Transverse colon (tissue), 4 donors: ENCODE measurements at regions not wholly inside any gene's neighbourhood (a gene's known extent, or its start where the extent isn't known, plus 50 kb on each side); places are given as distances from the start of the nearest gene placed in this dataset.

Experiments
- DNase-seq: peaks from one replicate; pipeline ENCODE4 v3.0.0-alpha.2; 2019
- H3K27ac ChIP-seq, 4 donors: fragments of 200-600 bp; sonication (generic); 2 replicates each; pipeline ENCODE4 v1.5.1; 2016 to 2018; ENCODE audit warnings: inconsistent platforms in 4 of 4
- H3K27me3 ChIP-seq: fragments of 200-600 bp; sonication (generic); 2 replicates; pipeline ENCODE4 v1.5.1; 2017; ENCODE audit warnings: inconsistent platforms
- H3K36me3 ChIP-seq, 4 donors: fragments of 200-600 bp; sonication (generic); 2 replicates each; pipeline ENCODE4 v1.5.1; 2017 to 2019; ENCODE audit warnings: inconsistent platforms in 4 of 4
- H3K4me1 ChIP-seq, 4 donors: fragments of 200-600 bp; sonication (generic); 2 replicates each; pipeline ENCODE4 v1.5.1; 2017 to 2020; ENCODE audit warnings: inconsistent platforms in 4 of 4
- H3K4me3 ChIP-seq, 4 donors: fragments of 200-600 bp; sonication (generic); 1 replicate in 1 of 4; 2 replicates in 3 of 4; pipeline versions ENCODE4 v1.5.1 to v1.6.1; 2017 to 2019; ENCODE audit warnings: inconsistent platforms in 4 of 4
- H3K9me3 ChIP-seq, 2 donors: fragments of 200-600 bp; sonication (generic); 2 replicates each; pipeline ENCODE4 v1.5.1; 2017 to 2019; ENCODE audit warnings: inconsistent platforms in 2 of 2
- EP300 ChIP-seq: sonication (generic); formaldehyde crosslinking; IDR thresholded peaks from one replicate; pipeline ENCODE4 v1.6.1; 2017; ENCODE audit warnings: antibody characterized with exemption, low read depth
- POLR2A ChIP-seq: fragments of 450-650 bp; IDR thresholded peaks from one replicate; pipeline ENCODE4 v1.6.1; 2016; ENCODE audit warnings: antibody characterized with exemption, mild to moderate bottlenecking, moderate library complexity
- POLR2AphosphoS5 ChIP-seq, 3 donors: sonication (generic); formaldehyde crosslinking; IDR thresholded peaks; one replicate each; pipeline ENCODE4 v1.6.1; 2016; ENCODE audit warnings: antibody characterized with exemption in 3 of 3
- WGBS, 2 donors: methylation state at CpG; one replicate each; pipeline ENCODE4 v1.1.5; 2018; ENCODE audit warnings: low coverage in 1 of 2; 5-methylcytosine and 5-hydroxymethylcytosine counted together
- in situ Hi-C, 4 donors: fragments of 200-750 bp; cut with MboI; loops; one replicate each; pipeline versions ENCODE4 v1.15.0 to v1.15.1; 2017; ENCODE audit warnings: low sequenced_read_pairs in 3 of 4, low pct_ligation_motif_present in 1 of 4, low pct_unique_long_range_greater_than_20kb in 1 of 4
- intact Hi-C: fragments of 100-400 bp; cut with DNase I; formaldehyde crosslinking; loops from one replicate; pipeline ENCODE4 v1.15.1; 2023; ENCODE audit warnings: low total_unique reads
- TF ChIP-seq, protein P1 (sequence below), 5 experiments: fragments of 200-600 bp in 3 of 5; fragments of 450-650 bp in 2 of 5; sonication (generic) in 3 of 5; IDR thresholded peaks; 1 replicate in 2 of 5; 2 replicates in 3 of 5; pipeline ENCODE4 v1.5.1; 2016 to 2017; ENCODE audit warnings: antibody characterized with exemption in 5 of 5, inconsistent platforms in 3 of 5, mild to moderate bottlenecking in 2 of 5, moderate library complexity in 1 of 5

- in situ Hi-C loops: loop anchor here in 1 of 4 donors (10.0 kb wide), 1 partner anchor 140 kb away; the partner anchor contains the start of gene GUCY1A1
- 75% methylated on average over 3 of the region's 3 CpGs for WGBS, 2 donors
- peak overlapping the region in 3 of 4 donors; percentile 52 to 76 (median 62) for H3K27ac ChIP-seq
- TF ChIP-seq POLR2A: no peak
- no peak for TF ChIP-seq EP300
- no peak for TF ChIP-seq POLR2AphosphoS5 (IDR thresholded peaks at IDR 0.05)
- TF ChIP-seq, protein P1, sequence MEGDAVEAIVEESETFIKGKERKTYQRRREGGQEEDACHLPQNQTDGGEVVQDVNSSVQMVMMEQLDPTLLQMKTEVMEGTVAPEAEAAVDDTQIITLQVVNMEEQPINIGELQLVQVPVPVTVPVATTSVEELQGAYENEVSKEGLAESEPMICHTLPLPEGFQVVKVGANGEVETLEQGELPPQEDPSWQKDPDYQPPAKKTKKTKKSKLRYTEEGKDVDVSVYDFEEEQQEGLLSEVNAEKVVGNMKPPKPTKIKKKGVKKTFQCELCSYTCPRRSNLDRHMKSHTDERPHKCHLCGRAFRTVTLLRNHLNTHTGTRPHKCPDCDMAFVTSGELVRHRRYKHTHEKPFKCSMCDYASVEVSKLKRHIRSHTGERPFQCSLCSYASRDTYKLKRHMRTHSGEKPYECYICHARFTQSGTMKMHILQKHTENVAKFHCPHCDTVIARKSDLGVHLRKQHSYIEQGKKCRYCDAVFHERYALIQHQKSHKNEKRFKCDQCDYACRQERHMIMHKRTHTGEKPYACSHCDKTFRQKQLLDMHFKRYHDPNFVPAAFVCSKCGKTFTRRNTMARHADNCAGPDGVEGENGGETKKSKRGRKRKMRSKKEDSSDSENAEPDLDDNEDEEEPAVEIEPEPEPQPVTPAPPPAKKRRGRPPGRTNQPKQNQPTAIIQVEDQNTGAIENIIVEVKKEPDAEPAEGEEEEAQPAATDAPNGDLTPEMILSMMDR (IDR thresholded peaks at IDR 0.05): no peak
- no peak for DNase-seq
- H3K9me3 ChIP-seq: no peaks in the 10 kb centered on the region
- no peaks in the 10 kb centered on the region for H3K36me3 ChIP-seq
- no peak overlapping the region for H3K4me3 ChIP-seq
- intact Hi-C loops: loop anchor here (10.0 kb wide), 1 partner anchor 140 kb away; the partner anchor contains the start of gene GUCY1A1
- peaks cover 0 to 34% (median 7%) of the 10 kb centered on the region in 4 donors for H3K4me1 ChIP-seq
- no peaks in the 10 kb centered on the region for H3K27me3 ChIP-seq
Measured at GRCh38 chr4:155524926-155525455, 141.7 kb upstream of the GUCY1A1 start.

GRCh38 chr4:155523358-155523757 is 143.3 kb upstream of the GUCY1A1 start:
- H3K27me3 ChIP-seq: no peaks in the 10 kb centered on the region
- intact Hi-C loops (loop anchor here (10.0 kb wide), 1 partner anchor 141 kb away; the partner anchor contains the start of gene GUCY1A1), in situ Hi-C loops (loop anchor here in 1 of 4 donors (10.0 kb wide), 1 partner anchor 141 kb away; the partner anchor contains the start of gene GUCY1A1)
- no peak overlapping the region for H3K4me3 ChIP-seq
- H3K36me3 ChIP-seq: no peaks in the 10 kb centered on the region
- peak overlapping the region in 3 of 4 donors; percentile 51 to 68 (median 57) for H3K27ac ChIP-seq
- H3K9me3 ChIP-seq: no peaks in the 10 kb centered on the region
- WGBS, 2 donors: 37 to 56% methylated on average over 2 of the region's 2 CpGs
- no peak for DNase-seq
- peaks cover 0 to 23% (median 4%) of the 10 kb centered on the region in 4 donors for H3K4me1 ChIP-seq
- no peak for TF ChIP-seq POLR2A
- no peak for TF ChIP-seq POLR2AphosphoS5 (IDR thresholded peaks at IDR 0.05)
- TF ChIP-seq, protein P1 (IDR thresholded peaks at IDR 0.05): no peak
- no peak for TF ChIP-seq EP300

GRCh38 chr4:155522201-155522600 is 144.4 kb upstream of the GUCY1A1 start:
- Histone ChIP-seq H3K4me3 (no peak overlapping the region), H3K27ac (peak overlapping the region; percentile 27 to 68 (median 54)), H3K4me1 (peaks cover 0 to 19% (median 4%) of the 10 kb centered on the region in 4 donors), H3K9me3 (no peaks in the 10 kb centered on the region), H3K36me3 (no peaks in the 10 kb centered on the region), H3K27me3 (no peaks in the 10 kb centered on the region)
- TF ChIP-seq POLR2A (no peak), EP300 (no peak), POLR2AphosphoS5 (IDR thresholded peaks at IDR 0.05) (no peak)
- TF ChIP-seq, protein P1 (IDR thresholded peaks at IDR 0.05): no peak
- DNase-seq: no peak
- in situ Hi-C loops: loop anchor here in 1 of 4 donors (10.0 kb wide), 1 partner anchor 143 kb away; the partner anchor contains the start of gene GUCY1A1
- intact Hi-C loops: loop anchor here (10.0 kb wide), 1 partner anchor 143 kb away; the partner anchor contains the start of gene GUCY1A1
- 72 to 77% methylated on average over 2 of the region's 2 CpGs for WGBS, 2 donors

GRCh38 chr4:155521382-155521781 is 144.6 kb upstream of the MAP9 start:
- H3K27ac ChIP-seq: peak overlapping the region in 3 of 4 donors; percentile 51 to 68 (median 57)
- TF ChIP-seq EP300 (no peak), POLR2AphosphoS5 (IDR thresholded peaks at IDR 0.05) (no peak), POLR2A (no peak)
- TF ChIP-seq, protein P1 (IDR thresholded peaks at IDR 0.05): no peak

More at GRCh38 chr4:155521382-155521781, 144.6 kb upstream of the MAP9 start:
- Histone ChIP-seq H3K27me3 (no peaks in the 10 kb centered on the region), H3K36me3 (no peaks in the 10 kb centered on the region), H3K9me3 (no peaks in the 10 kb centered on the region), H3K4me3 (no peak overlapping the region), H3K4me1 (peaks cover 0 to 12% (median 2%) of the 10 kb centered on the region in 4 donors)
- 80% methylated on average over 7 of the region's 7 CpGs; no CpG with 5 or more reads in 1 of the 2 donors for WGBS, 2 donors
- no peak for DNase-seq
- in situ Hi-C loops: loop anchor here in 1 of 4 donors (10.0 kb wide), 1 partner anchor 143 kb away; the partner anchor contains the start of gene GUCY1A1
- intact Hi-C loops: loop anchor here (10.0 kb wide), 1 partner anchor 143 kb away; the partner anchor contains the start of gene GUCY1A1
